NCI-H69 (cell line): ENCODE measurements at regions not wholly inside any gene's neighbourhood (a gene's known extent, or its start where the extent isn't known, plus 50 kb on each side); places are given as distances from the start of the nearest gene placed in this dataset.

Experiments
- DNase-seq: peaks from one replicate; lab custom pipeline; 2025; lab: John Stamatoyannopoulos, UW

- no peak for DNase-seq
These were observed 439.6 kb upstream of the REG3G start for GRCh38 chr2:78585871-78586270.

- DNase-seq: no peak
These were observed 439.2 kb upstream of the REG3G start for GRCh38 chr2:78586316-78586715.

- no peak for DNase-seq
These were observed 435.6 kb upstream of the REG3G start for GRCh38 chr2:78589871-78590270.

GRCh38 chr2:78592491-78592890 is 433.0 kb upstream of the REG3G start:
- no peak for DNase-seq

GRCh38 chr2:78601113-78601512 is 424.4 kb upstream of the REG3G start:
- no peak for DNase-seq

- no peak for DNase-seq
These were observed 422.6 kb upstream of the REG3G start for GRCh38 chr2:78602862-78603261.

GRCh38 chr2:78606895-78607294 is 418.6 kb upstream of the REG3G start:
- no peak for DNase-seq

- no peak for DNase-seq
These were observed 410.8 kb upstream of the REG3G start for GRCh38 chr2:78614726-78615125.

- DNase-seq: no peak
These were observed 409.5 kb upstream of the REG3G start for GRCh38 chr2:78615956-78616355.

- no peak for DNase-seq
These were observed 391.1 kb upstream of the REG3G start for GRCh38 chr2:78634425-78634824.

GRCh38 chr2:78644854-78645253 is 380.6 kb upstream of the REG3G start:
- no peak for DNase-seq

GRCh38 chr2:78646533-78647364 is 378.8 kb upstream of the REG3G start:
- no peak for DNase-seq

GRCh38 chr2:78648558-78648957 is 376.9 kb upstream of the REG3G start:
- no peak for DNase-seq

GRCh38 chr2:78654941-78655340 is 370.6 kb upstream of the REG3G start:
- DNase-seq: no peak

GRCh38 chr2:78676921-78677696 is 348.4 kb upstream of the REG3G start:
- no peak for DNase-seq

GRCh38 chr2:78677774-78678173 is 347.7 kb upstream of the REG3G start:
- DNase-seq: no peak

GRCh38 chr2:78681386-78681785 is 344.1 kb upstream of the REG3G start:
- DNase-seq: no peak

- no peak for DNase-seq
These were observed 342.7 kb upstream of the REG3G start for GRCh38 chr2:78682781-78683180.

GRCh38 chr2:78686625-78687153 is 338.8 kb upstream of the REG3G start:
- no peak for DNase-seq

GRCh38 chr2:78699696-78700095 is 325.8 kb upstream of the REG3G start:
- DNase-seq: no peak

- DNase-seq: no peak
These were observed 324.0 kb upstream of the REG3G start for GRCh38 chr2:78701546-78701945.

- no peak for DNase-seq
These were observed 317.6 kb upstream of the REG3G start for GRCh38 chr2:78707776-78708386.
